ENCODE measurements at regions not wholly inside any gene's neighbourhood (a gene's known extent, or its start where the extent isn't known, plus 50 kb on each side); places are given as distances from the start of the nearest gene placed in this dataset.

DNA sequence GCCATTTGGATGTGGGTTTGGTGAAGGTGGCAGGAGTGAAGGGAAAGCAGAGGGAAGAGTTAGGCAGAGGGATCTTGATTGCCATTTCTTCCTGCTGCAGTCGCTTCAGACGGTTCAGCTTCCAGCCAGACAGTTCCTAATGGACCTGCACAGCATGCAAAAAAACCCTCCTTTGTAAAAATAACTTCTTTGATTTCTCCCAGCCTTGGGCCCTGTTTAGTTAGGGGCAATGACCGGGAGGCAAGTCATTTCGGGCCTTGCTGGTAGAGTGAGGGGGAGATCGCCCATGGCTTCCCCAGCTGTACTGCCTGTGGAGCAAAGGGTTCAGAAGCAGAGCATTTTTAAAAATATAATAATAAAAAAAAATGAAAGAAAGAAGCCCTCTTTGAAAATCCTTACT is 67.2 kb upstream of the TLE1 start:
- no peak for TF ChIP-seq EZH2phosphoT487 (IDR thresholded peaks at IDR 0.05; ENCODE audit: borderline replicate concordance)
- TF ChIP-seq, protein P1, sequence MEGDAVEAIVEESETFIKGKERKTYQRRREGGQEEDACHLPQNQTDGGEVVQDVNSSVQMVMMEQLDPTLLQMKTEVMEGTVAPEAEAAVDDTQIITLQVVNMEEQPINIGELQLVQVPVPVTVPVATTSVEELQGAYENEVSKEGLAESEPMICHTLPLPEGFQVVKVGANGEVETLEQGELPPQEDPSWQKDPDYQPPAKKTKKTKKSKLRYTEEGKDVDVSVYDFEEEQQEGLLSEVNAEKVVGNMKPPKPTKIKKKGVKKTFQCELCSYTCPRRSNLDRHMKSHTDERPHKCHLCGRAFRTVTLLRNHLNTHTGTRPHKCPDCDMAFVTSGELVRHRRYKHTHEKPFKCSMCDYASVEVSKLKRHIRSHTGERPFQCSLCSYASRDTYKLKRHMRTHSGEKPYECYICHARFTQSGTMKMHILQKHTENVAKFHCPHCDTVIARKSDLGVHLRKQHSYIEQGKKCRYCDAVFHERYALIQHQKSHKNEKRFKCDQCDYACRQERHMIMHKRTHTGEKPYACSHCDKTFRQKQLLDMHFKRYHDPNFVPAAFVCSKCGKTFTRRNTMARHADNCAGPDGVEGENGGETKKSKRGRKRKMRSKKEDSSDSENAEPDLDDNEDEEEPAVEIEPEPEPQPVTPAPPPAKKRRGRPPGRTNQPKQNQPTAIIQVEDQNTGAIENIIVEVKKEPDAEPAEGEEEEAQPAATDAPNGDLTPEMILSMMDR (conservative IDR thresholded peaks at IDR 0.05; ENCODE audit: low read length), result no peak

All from Loucy (cell line).